ENCODE measurements at regions not wholly inside any gene's neighbourhood (a gene's known extent, or its start where the extent isn't known, plus 50 kb on each side); places are given as distances from the start of the nearest gene placed in this dataset.

GRCh38 chr10:94043431-94043990 is 49.8 kb downstream of the PLCE1 start:
- no peak for FAIRE-seq
- Histone ChIP-seq H3K4me3 (no peak overlapping the region), H3K27ac (peak overlapping the region; percentile 91), H3K4me1 (peaks cover 75% of the 10 kb centered on the region), H3K9me3 (no peaks in the 10 kb centered on the region), H3K4me2 (peak overlapping the region; percentile 69)
- POLR2A ChIA-PET, result no interaction called here
- CTCF ChIA-PET, result interaction anchor here (1.0 to 2.6 kb wide), 5 partner anchors 32 to 277 kb away, joined by 3 to 11 read pairs (median 3); no protein-coding TSS in a partner anchor
- TF ChIP-seq POLR2A (IDR thresholded peaks at IDR 0.05; ENCODE audit: low read length) (no peak), ZFP36 (IDR thresholded peaks at IDR 0.05; ENCODE audit: borderline replicate concordance, partially characterized antibody) (no peak), ZC3H11A (IDR thresholded peaks at IDR 0.05) (no peak), ZSCAN20 (CRISPR knock-in tag; IDR thresholded peaks at IDR 0.05) (no peak), E2F6 (IDR thresholded peaks at IDR 0.05; ENCODE audit: borderline replicate concordance, low read depth) (no peak), ZNF302 (CRISPR knock-in tag; IDR thresholded peaks at IDR 0.05) (no peak), FOXS1 (CRISPR knock-in tag; IDR thresholded peaks at IDR 0.05) (no peak), MAX (IDR thresholded peaks at IDR 0.05) (no peak), PHF8 (IDR thresholded peaks at IDR 0.05; ENCODE audit: borderline replicate concordance, low read depth) (no peak)
- no peak for DNase-seq (ENCODE audit: low read depth in 1 of 2, low spot score in 1 of 2)
- no peak for ATAC-seq

GRCh38 chr10:94046098-94046497 is 52.4 kb downstream of the PLCE1 start:
- no peak for FAIRE-seq
- 7% methylated on average over 1 of the region's 1 CpG for WGBS (ENCODE audit: missing lambda C conversion rate)
- TF ChIP-seq HOXB5 (CRISPR knock-in tag; IDR thresholded peaks at IDR 0.05) (no peak), POLR2AphosphoS2 (conservative IDR thresholded peaks at IDR 0.05; ENCODE audit: low read length) (no peak), CHD2 (IDR thresholded peaks at IDR 0.05; ENCODE audit: low read length, partially characterized antibody) (no peak), EHMT2 (IDR thresholded peaks at IDR 0.05; ENCODE audit: low read depth) (no peak), ZC3H11A (IDR thresholded peaks at IDR 0.05) (no peak), JUNB (IDR thresholded peaks at IDR 0.05) (no peak), CBX2 (IDR thresholded peaks at IDR 0.05; ENCODE audit: borderline replicate concordance, low read depth) (no peak), ESRRA (IDR thresholded peaks at IDR 0.05; ENCODE audit: borderline replicate concordance, low read length) (no peak), ATOH8 (CRISPR knock-in tag; IDR thresholded peaks at IDR 0.05; ENCODE audit: low read depth) (no peak), ZNF302 (CRISPR knock-in tag; IDR thresholded peaks at IDR 0.05) (no peak), EP300 (IDR thresholded peaks at IDR 0.05) (no peak), GATA3 (IDR thresholded peaks at IDR 0.05; ENCODE audit: borderline replicate concordance) (no peak)
- POLR2A ChIA-PET, result no interaction called here
- peaks cover 49% of the 10 kb centered on the region for H3K4me1 ChIP-seq
- ATAC-seq, result no peak
- DNase-seq (ENCODE audit: low read depth in 1 of 2, low spot score in 1 of 2), result no peak
- H3K4me2 ChIP-seq, result no peak overlapping the region
- CTCF ChIA-PET, result interaction anchor here (1.0 to 1.7 kb wide), 4 partner anchors 8 to 30 kb away, joined by 3 to 4 read pairs (median 4); no protein-coding TSS in a partner anchor
- peak overlapping the region; percentile 8 to 65; a peak in 4 of 6 replicates for H3K27ac ChIP-seq
- H3K9me3 ChIP-seq, result no peaks in the 10 kb centered on the region
- H3K4me3 ChIP-seq, result no peak overlapping the region

- CTCF ChIA-PET, result interaction anchor here (1.5 to 1.7 kb wide), 2 partner anchors 9 to 28 kb away, joined by 4 read pairs; no protein-coding TSS in a partner anchor
- H3K4me1 ChIP-seq, result peaks cover 48% of the 10 kb centered on the region
- ATAC-seq (no peak), FAIRE-seq (no peak), DNase-seq (ENCODE audit: low read depth in 1 of 2, low spot score in 1 of 2) (no peak)
- WGBS (ENCODE audit: missing lambda C conversion rate), result 84% methylated on average over 3 of the region's 3 CpGs
- TF ChIP-seq MAX (IDR thresholded peaks at IDR 0.05), result no peak
- TF ChIP-seq BCL3 (IDR thresholded peaks at IDR 0.05), result no peak
- no peak for TF ChIP-seq CHD4 (IDR thresholded peaks at IDR 0.05; ENCODE audit: borderline replicate concordance)
- TF ChIP-seq PBX3 (IDR thresholded peaks at IDR 0.05), result no peak
- TF ChIP-seq ESRRA (IDR thresholded peaks at IDR 0.05; ENCODE audit: borderline replicate concordance, low read length), result no peak
- TF ChIP-seq FOXS1 (CRISPR knock-in tag; IDR thresholded peaks at IDR 0.05), result no peak
- no peaks in the 10 kb centered on the region for H3K9me3 ChIP-seq
- POLR2A ChIA-PET, result no interaction called here
- H3K27ac ChIP-seq, result no peak overlapping the region; a peak in 1 of 6 replicates
- H3K4me2 ChIP-seq, result peak overlapping the region; percentile 2; the same call in 1 of the 3 replicates
- H3K4me3 ChIP-seq, result no peak overlapping the region
Measured at GRCh38 chr10:94047293-94047692, 53.6 kb downstream of the PLCE1 start.

Data from A549 (cell line).